H9 (cell line): ENCODE measurements at regions not wholly inside any gene's neighbourhood (a gene's known extent, or its start where the extent isn't known, plus 50 kb on each side); places are given as distances from the start of the nearest gene placed in this dataset.

Experiments
- DNase-seq: peaks from one replicate; pipeline ENCODE4 v3.0.0-alpha.2; 2017
- H2AFZ ChIP-seq: one replicate; pipeline ENCODE4 v1.6.1; 2013; ENCODE audit warnings: mild to moderate bottlenecking, low read length, control low read depth, moderate library complexity
- H2AK5ac ChIP-seq: 2 replicates; pipeline ENCODE4 v1.6.1; 2013; ENCODE audit warnings: low read length, control low read depth, mixed read lengths; ENCODE audit not compliant: insufficient read length
- H2BK120ac ChIP-seq: one replicate; pipeline ENCODE4 v1.6.1; 2013; ENCODE audit warnings: low read depth, mild to moderate bottlenecking, low read length, control low read depth, inconsistent platforms; ENCODE audit not compliant: poor library complexity, severe bottlenecking
- H2BK12ac ChIP-seq: 2 replicates; pipeline ENCODE4 v1.6.1; 2013; ENCODE audit warnings: low read length, control low read depth, mixed read lengths, low read depth; ENCODE audit not compliant: insufficient read length
- H2BK15ac ChIP-seq: 2 replicates; pipeline ENCODE4 v1.6.1; 2013; ENCODE audit warnings: low read depth, low read length, control low read depth
- H2BK20ac ChIP-seq: one replicate; pipeline ENCODE4 v1.6.1; 2013; ENCODE audit warnings: low read depth, mild to moderate bottlenecking, low read length, control low read depth, inconsistent platforms; ENCODE audit not compliant: poor library complexity, severe bottlenecking
- H2BK5ac ChIP-seq: 2 replicates; pipeline ENCODE4 v1.6.1; 2013; ENCODE audit warnings: low read length, control low read depth, mixed read lengths; ENCODE audit not compliant: insufficient read length
- H3K14ac ChIP-seq: 2 replicates; pipeline ENCODE4 v1.6.1; 2013; ENCODE audit warnings: low read length, control low read depth; ENCODE audit not compliant: insufficient read depth
- H3K18ac ChIP-seq: 2 replicates; pipeline ENCODE4 v1.6.1; 2013; ENCODE audit warnings: low read depth, mild to moderate bottlenecking, mixed read lengths, low read length, control low read depth; ENCODE audit not compliant: insufficient read length
- H3K23ac ChIP-seq: 2 replicates; pipeline ENCODE4 v1.6.1; 2013; ENCODE audit warnings: low read length, control low read depth, mixed read lengths, low read depth; ENCODE audit not compliant: insufficient read length
- H3K23me2 ChIP-seq: 2 replicates; pipeline ENCODE4 v1.6.1; 2013; ENCODE audit warnings: low read depth, mild to moderate bottlenecking, mixed read lengths, low read length, control low read depth; ENCODE audit not compliant: insufficient read length, poor library complexity, severe bottlenecking
- H3K27ac ChIP-seq: 2 replicates; pipeline ENCODE4 v1.5.1; 2013; ENCODE audit warnings: low read length, control low read depth, mixed read lengths, low read depth; ENCODE audit not compliant: insufficient read length
- H3K27me3 ChIP-seq: 2 replicates; pipeline ENCODE4 v1.6.1; 2013; ENCODE audit warnings: low read length, control low read depth, inconsistent platforms; ENCODE audit not compliant: insufficient read depth
- H3K4ac ChIP-seq: 2 replicates; pipeline ENCODE4 v1.6.1; 2013; ENCODE audit warnings: low read depth, mild to moderate bottlenecking, control low read depth, inconsistent platforms, low read length, moderate library complexity
- H3K4me1 ChIP-seq: 2 replicates; pipeline ENCODE4 v1.6.1; 2013; ENCODE audit warnings: low read length, control low read depth, inconsistent platforms; ENCODE audit not compliant: insufficient read depth
- H3K4me2 ChIP-seq: 2 replicates; pipeline ENCODE4 v1.6.1; 2013; ENCODE audit warnings: low read length, control low read depth, mixed read lengths; ENCODE audit not compliant: insufficient read length, insufficient read depth
- H3K56ac ChIP-seq: 2 replicates; pipeline ENCODE4 v1.6.1; 2013; ENCODE audit warnings: low read depth, mild to moderate bottlenecking, mixed read lengths, low read length, control low read depth; ENCODE audit not compliant: insufficient read length
- H3K79me1 ChIP-seq: 2 replicates; pipeline ENCODE4 v1.6.1; 2013; ENCODE audit warnings: low read depth, mild to moderate bottlenecking, moderate library complexity, low read length, control low read depth, inconsistent platforms; ENCODE audit not compliant: insufficient read depth, poor library complexity, severe bottlenecking
- H3K79me2 ChIP-seq: 2 replicates; pipeline ENCODE4 v1.6.1; 2013; ENCODE audit warnings: low read length, control low read depth, inconsistent platforms; ENCODE audit not compliant: insufficient read depth
- H3K9ac ChIP-seq: 2 replicates; pipeline ENCODE4 v1.6.1; 2013; ENCODE audit warnings: low read length, control low read depth, mixed read lengths; ENCODE audit not compliant: insufficient read length; ENCODE audit errors: extremely low read depth
- H3K9me3 ChIP-seq: one replicate; pipeline ENCODE4 v1.6.1; 2013; ENCODE audit warnings: low read depth, low read length, inconsistent platforms; ENCODE audit not compliant: control insufficient read depth
- H3T11ph ChIP-seq: one replicate; pipeline ENCODE4 v1.6.1; 2013; ENCODE audit warnings: mild to moderate bottlenecking, low read length, control low read depth, inconsistent platforms
- H4K20me1 ChIP-seq: one replicate; pipeline ENCODE4 v1.6.1; 2013; ENCODE audit not compliant: control insufficient read depth, insufficient read length, insufficient read depth
- H4K5ac ChIP-seq: 2 replicates; pipeline ENCODE4 v1.6.1; 2013; ENCODE audit warnings: low read depth, mild to moderate bottlenecking, mixed read lengths, low read length, control low read depth; ENCODE audit not compliant: insufficient read length
- H4K8ac ChIP-seq: replicated peaks from 2 replicates; pipeline ENCODE4 v1.6.1; 2013; ENCODE audit warnings: low read length, control low read depth, mixed read lengths, low read depth; ENCODE audit not compliant: insufficient read length
- H4K91ac ChIP-seq: 2 replicates; pipeline ENCODE4 v1.6.1; 2013; ENCODE audit warnings: low read depth, mild to moderate bottlenecking, moderate library complexity, mixed read lengths, low read length, control low read depth; ENCODE audit not compliant: insufficient read length
- H3K27ac Mint-ChIP-seq, 3 experiments: 2 replicates in 2 of 3; 3 replicates in 1 of 3; pipeline ENCODE4 v1.8.0; 2020 to 2021; ENCODE audit warnings: mixed read lengths in 3 of 3, mild to moderate bottlenecking in 1 of 3, moderate library complexity in 1 of 3
- H3K27me3 Mint-ChIP-seq: 2 replicates; pipeline ENCODE4 v1.8.0; 2021; ENCODE audit warnings: low read depth, mild to moderate bottlenecking, moderate library complexity, mixed read lengths
- H3K36me3 Mint-ChIP-seq, 3 experiments: 2 replicates in 2 of 3; 3 replicates in 1 of 3; pipeline ENCODE4 v1.8.0; 2020 to 2021; ENCODE audit warnings: low read depth in 3 of 3, mixed read lengths in 3 of 3; ENCODE audit not compliant: insufficient read depth in 1 of 3
- H3K4me1 Mint-ChIP-seq, 2 experiments: 2 replicates each; pipeline ENCODE4 v1.8.0; 2020; ENCODE audit warnings: mixed read lengths in 2 of 2
- H3K4me3 Mint-ChIP-seq, 2 experiments: 2 replicates in 1 of 2; 3 replicates in 1 of 2; pipeline ENCODE4 v1.8.0; 2020 to 2021; ENCODE audit warnings: mild to moderate bottlenecking in 2 of 2, mixed read lengths in 2 of 2, moderate library complexity in 1 of 2
- H3K9me3 Mint-ChIP-seq, 2 experiments: 2 replicates in 1 of 2; 3 replicates in 1 of 2; pipeline ENCODE4 v1.8.0; 2020; ENCODE audit warnings: mild to moderate bottlenecking in 2 of 2, mixed read lengths in 2 of 2, moderate library complexity in 1 of 2
- WGBS: extraction: QIAGEN DNeasy Blood & Tissue Kit; methylation state at CpG from one replicate; pipeline ENCODE4 v1.1.7; 2013; ENCODE audit warnings: missing lambda C conversion rate, low lambda C conversion rate, mixed read lengths; ENCODE audit not compliant: insufficient read length; ENCODE audit errors: extremely low coverage; 5-methylcytosine and 5-hydroxymethylcytosine counted together
- TF ChIP-seq, protein P1 (sequence below): fragments of 200-600 bp; sonication (generic); conservative IDR thresholded peaks from 3 replicates; pipeline ENCODE4 v1.8.0; 2021; ENCODE audit warnings: antibody characterized with exemption, mild to moderate bottlenecking

DNA sequence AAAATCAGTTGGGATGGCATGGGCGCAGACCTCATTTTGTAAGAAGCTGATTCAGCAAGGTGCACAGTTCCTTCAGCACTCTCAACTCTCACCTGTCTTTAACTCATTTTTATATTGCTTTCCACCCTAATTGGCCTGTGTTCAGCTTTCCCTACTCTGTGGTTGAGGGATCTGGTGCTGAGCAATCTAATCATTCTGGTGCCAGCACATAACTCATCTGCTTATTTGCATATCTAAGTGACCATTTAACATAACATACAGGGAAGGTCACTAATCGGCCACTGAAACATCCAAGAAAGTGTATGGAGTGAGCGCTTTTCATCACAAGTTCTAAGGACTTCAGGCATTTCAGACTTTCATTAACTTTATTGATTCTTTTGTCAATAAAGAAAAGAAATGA, 303.4 kb upstream of the ROPN1 start:
- no peaks in the 10 kb centered on the region for H3K79me2 ChIP-seq
- H3K23ac ChIP-seq = no peak overlapping the region
- Mint-ChIP-seq H3K36me3 (no peaks in the 10 kb centered on the region), H3K4me3 (no peak overlapping the region), H3K9me3 (no peaks in the 10 kb centered on the region), H3K27me3 (no peaks in the 10 kb centered on the region; the same call in none of the 2 replicates), H3K27ac (no peak overlapping the region), H3K4me1 (peaks cover 4 to 6% of the 10 kb centered on the region in 2 experiments; a peak in 2 of 4 replicates)
- H2BK120ac ChIP-seq = no peak overlapping the region
- no peak overlapping the region for H3K27ac ChIP-seq
- H3K4me2 ChIP-seq = no peak overlapping the region
- no peak overlapping the region for H2BK5ac ChIP-seq
- H3T11ph ChIP-seq = no peak overlapping the region
- H3K56ac ChIP-seq = no peak overlapping the region
- H3K4me1 ChIP-seq = no peaks in the 10 kb centered on the region
- no peak overlapping the region for H4K8ac ChIP-seq
- no peak overlapping the region for H3K4ac ChIP-seq
- H2BK12ac ChIP-seq = no peak overlapping the region
- no peaks in the 10 kb centered on the region for H3K9me3 ChIP-seq
- H3K9ac ChIP-seq = no peak overlapping the region
- no peaks in the 10 kb centered on the region for H3K23me2 ChIP-seq
- no peak overlapping the region for H2AK5ac ChIP-seq
- no peak overlapping the region for H2AFZ ChIP-seq
- no peak overlapping the region for H3K14ac ChIP-seq
- no peak overlapping the region for H4K91ac ChIP-seq
- no peak overlapping the region for H3K18ac ChIP-seq
- no peak overlapping the region for H4K5ac ChIP-seq
- H2BK20ac ChIP-seq = no peak overlapping the region
- H3K27me3 ChIP-seq = no peaks in the 10 kb centered on the region
- H2BK15ac ChIP-seq = no peak overlapping the region
- H3K79me1 ChIP-seq = no peaks in the 10 kb centered on the region
- no CpG with 5 or more reads among the region's 3 CpGs for WGBS
- DNase-seq = no peak
- H4K20me1 ChIP-seq = no peaks in the 10 kb centered on the region
- TF ChIP-seq, protein P1, sequence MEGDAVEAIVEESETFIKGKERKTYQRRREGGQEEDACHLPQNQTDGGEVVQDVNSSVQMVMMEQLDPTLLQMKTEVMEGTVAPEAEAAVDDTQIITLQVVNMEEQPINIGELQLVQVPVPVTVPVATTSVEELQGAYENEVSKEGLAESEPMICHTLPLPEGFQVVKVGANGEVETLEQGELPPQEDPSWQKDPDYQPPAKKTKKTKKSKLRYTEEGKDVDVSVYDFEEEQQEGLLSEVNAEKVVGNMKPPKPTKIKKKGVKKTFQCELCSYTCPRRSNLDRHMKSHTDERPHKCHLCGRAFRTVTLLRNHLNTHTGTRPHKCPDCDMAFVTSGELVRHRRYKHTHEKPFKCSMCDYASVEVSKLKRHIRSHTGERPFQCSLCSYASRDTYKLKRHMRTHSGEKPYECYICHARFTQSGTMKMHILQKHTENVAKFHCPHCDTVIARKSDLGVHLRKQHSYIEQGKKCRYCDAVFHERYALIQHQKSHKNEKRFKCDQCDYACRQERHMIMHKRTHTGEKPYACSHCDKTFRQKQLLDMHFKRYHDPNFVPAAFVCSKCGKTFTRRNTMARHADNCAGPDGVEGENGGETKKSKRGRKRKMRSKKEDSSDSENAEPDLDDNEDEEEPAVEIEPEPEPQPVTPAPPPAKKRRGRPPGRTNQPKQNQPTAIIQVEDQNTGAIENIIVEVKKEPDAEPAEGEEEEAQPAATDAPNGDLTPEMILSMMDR = no peak
